Breast epithelium (tissue), 3 donors: ENCODE measurements at regions not wholly inside any gene's neighbourhood (a gene's known extent, or its start where the extent isn't known, plus 50 kb on each side); places are given as distances from the start of the nearest gene placed in this dataset.

Source experiments
- POLR2A ChIP-seq: fragments of 450-650 bp; IDR thresholded peaks from one replicate; pipeline ENCODE4 v1.6.1; 2016; ENCODE audit warnings: antibody characterized with exemption, mild to moderate bottlenecking, moderate library complexity
- TF ChIP-seq, protein P1 (sequence below), 3 donors: fragments of 450-650 bp; IDR thresholded peaks; one replicate each; pipeline ENCODE4 v1.5.1; 2016 to 2017; ENCODE audit warnings: antibody characterized with exemption in 3 of 3, mild to moderate bottlenecking in 3 of 3, moderate library complexity in 3 of 3

DNA sequence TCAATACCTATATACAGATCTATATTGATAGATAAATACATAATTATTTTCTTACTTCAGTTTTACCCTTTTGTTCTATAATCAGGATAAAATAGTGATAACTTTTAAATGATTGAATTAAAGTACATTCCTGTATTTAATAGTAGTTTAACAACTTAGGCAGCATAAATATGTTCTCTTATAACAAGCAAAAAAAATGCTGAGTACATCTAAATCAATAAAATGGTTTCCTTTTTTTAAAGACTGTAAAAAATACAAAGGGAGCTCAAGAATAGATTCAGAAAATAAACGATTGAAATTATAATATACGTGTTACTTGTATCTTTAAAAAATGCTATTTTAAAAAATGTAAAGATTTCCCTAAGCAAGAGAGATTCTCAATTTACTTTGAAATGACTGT, 393.7 kb upstream of the TMEM132C start:
- no peak for TF ChIP-seq POLR2A
- TF ChIP-seq, protein P1, sequence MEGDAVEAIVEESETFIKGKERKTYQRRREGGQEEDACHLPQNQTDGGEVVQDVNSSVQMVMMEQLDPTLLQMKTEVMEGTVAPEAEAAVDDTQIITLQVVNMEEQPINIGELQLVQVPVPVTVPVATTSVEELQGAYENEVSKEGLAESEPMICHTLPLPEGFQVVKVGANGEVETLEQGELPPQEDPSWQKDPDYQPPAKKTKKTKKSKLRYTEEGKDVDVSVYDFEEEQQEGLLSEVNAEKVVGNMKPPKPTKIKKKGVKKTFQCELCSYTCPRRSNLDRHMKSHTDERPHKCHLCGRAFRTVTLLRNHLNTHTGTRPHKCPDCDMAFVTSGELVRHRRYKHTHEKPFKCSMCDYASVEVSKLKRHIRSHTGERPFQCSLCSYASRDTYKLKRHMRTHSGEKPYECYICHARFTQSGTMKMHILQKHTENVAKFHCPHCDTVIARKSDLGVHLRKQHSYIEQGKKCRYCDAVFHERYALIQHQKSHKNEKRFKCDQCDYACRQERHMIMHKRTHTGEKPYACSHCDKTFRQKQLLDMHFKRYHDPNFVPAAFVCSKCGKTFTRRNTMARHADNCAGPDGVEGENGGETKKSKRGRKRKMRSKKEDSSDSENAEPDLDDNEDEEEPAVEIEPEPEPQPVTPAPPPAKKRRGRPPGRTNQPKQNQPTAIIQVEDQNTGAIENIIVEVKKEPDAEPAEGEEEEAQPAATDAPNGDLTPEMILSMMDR (IDR thresholded peaks at IDR 0.05) = no peak
